Natural killer cell treated with Interleukin-12 subunit alpha and Interleukin-12 subunit beta and Interleukin-15 and Interleukin-18, amount 100 ng/mL, for 72 hours (primary cell): ENCODE measurements at regions not wholly inside any gene's neighbourhood (a gene's known extent, or its start where the extent isn't known, plus 50 kb on each side); places are given as distances from the start of the nearest gene placed in this dataset.

ENCODE experiments used
- ATAC-seq, 2 donors: fragments of 150-1000 bp; cut with Tn5 transposase in 1 of 2; sonication (Bioruptor Pico), chemical (Tn5 transposase) in 1 of 2; 2 replicates each; pipeline ENCODE4 v1.10.0; 2021
- DNase-seq: peaks from one replicate; pipeline ENCODE4 v3.0.0; 2022; ENCODE audit warnings: low spot score
- H3K27ac Mint-ChIP-seq, 2 donors: 1 replicate in 1 of 2; 2 replicates in 1 of 2; pipeline ENCODE4 v1.8.0; 2022; ENCODE audit warnings: mixed read lengths in 2 of 2, mild to moderate bottlenecking in 1 of 2, moderate library complexity in 1 of 2
- H3K27me3 Mint-ChIP-seq, 2 donors: 1 replicate in 1 of 2; 2 replicates in 1 of 2; pipeline ENCODE4 v1.8.0; 2022; ENCODE audit warnings: mixed read lengths in 2 of 2
- H3K36me3 Mint-ChIP-seq: one replicate; pipeline ENCODE4 v1.8.0; 2022; ENCODE audit warnings: mixed read lengths
- H3K4me1 Mint-ChIP-seq, 2 donors: 1 replicate in 1 of 2; 2 replicates in 1 of 2; pipeline ENCODE4 v1.8.0; 2022; ENCODE audit warnings: low read depth in 2 of 2, mixed read lengths in 2 of 2, mild to moderate bottlenecking in 1 of 2
- H3K4me3 Mint-ChIP-seq: one replicate; pipeline ENCODE4 v1.8.0; 2022; ENCODE audit warnings: mixed read lengths
- H3K9me3 Mint-ChIP-seq: 2 replicates; pipeline ENCODE4 v1.8.0; 2022; ENCODE audit warnings: mixed read lengths

- no peaks in the 10 kb centered on the region for H3K36me3 Mint-ChIP-seq
- no peak overlapping the region for H3K27ac Mint-ChIP-seq
- no peaks in the 10 kb centered on the region for H3K27me3 Mint-ChIP-seq
- no peak for DNase-seq
- peaks cover 5% of the 10 kb centered on the region for H3K9me3 Mint-ChIP-seq
- no peak overlapping the region for H3K4me3 Mint-ChIP-seq
- no peaks in the 10 kb centered on the region for H3K4me1 Mint-ChIP-seq
- no peak for ATAC-seq
Measured at GRCh38 chr3:70387889-70388288, 75.5 kb upstream of the MDFIC2 start.

DNA sequence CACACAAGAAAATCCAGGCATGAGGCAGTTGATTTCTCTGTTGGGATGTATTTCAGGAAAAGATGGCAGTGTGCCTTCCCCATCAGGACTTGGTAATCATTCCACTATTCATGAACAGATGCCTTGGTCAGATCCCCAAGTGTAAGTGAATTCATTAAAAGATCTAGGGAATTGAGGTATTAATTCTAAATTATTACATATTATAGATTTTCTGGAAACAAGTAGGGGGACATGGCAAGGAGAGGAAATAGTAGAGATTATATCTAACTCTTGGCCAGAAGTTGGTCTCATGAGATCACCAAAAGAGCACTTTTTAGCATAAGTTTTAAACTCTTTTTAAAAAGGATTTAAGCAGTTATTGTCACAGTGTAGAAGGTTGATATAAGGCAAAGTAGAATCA is 74.4 kb upstream of the MDFIC2 start:
- no peak for ATAC-seq
- H3K27me3 Mint-ChIP-seq: no peaks in the 10 kb centered on the region
- no peaks in the 10 kb centered on the region for H3K4me1 Mint-ChIP-seq
- no peak for DNase-seq
- H3K9me3 Mint-ChIP-seq: peaks cover 5% of the 10 kb centered on the region
- H3K27ac Mint-ChIP-seq: no peak overlapping the region
- H3K36me3 Mint-ChIP-seq: no peaks in the 10 kb centered on the region
- no peak overlapping the region for H3K4me3 Mint-ChIP-seq

GRCh38 chr3:70386043-70386442 is 73.6 kb upstream of the MDFIC2 start:
- ATAC-seq (no peak), DNase-seq (no peak)
- no peak overlapping the region for H3K27ac Mint-ChIP-seq
- no peak overlapping the region for H3K4me3 Mint-ChIP-seq
- no peaks in the 10 kb centered on the region for H3K4me1 Mint-ChIP-seq
- H3K9me3 Mint-ChIP-seq: peaks cover 10% of the 10 kb centered on the region
- no peaks in the 10 kb centered on the region for H3K27me3 Mint-ChIP-seq
- no peaks in the 10 kb centered on the region for H3K36me3 Mint-ChIP-seq

GRCh38 chr3:70383360-70383831 is 71.0 kb upstream of the MDFIC2 start:
- H3K4me3 Mint-ChIP-seq: no peak overlapping the region
- H3K27ac Mint-ChIP-seq: no peak overlapping the region
- H3K27me3 Mint-ChIP-seq: no peaks in the 10 kb centered on the region
- H3K9me3 Mint-ChIP-seq: peaks cover 5% of the 10 kb centered on the region
- H3K36me3 Mint-ChIP-seq: no peaks in the 10 kb centered on the region
- no peak for ATAC-seq
- H3K4me1 Mint-ChIP-seq: no peaks in the 10 kb centered on the region
- no peak for DNase-seq

DNA sequence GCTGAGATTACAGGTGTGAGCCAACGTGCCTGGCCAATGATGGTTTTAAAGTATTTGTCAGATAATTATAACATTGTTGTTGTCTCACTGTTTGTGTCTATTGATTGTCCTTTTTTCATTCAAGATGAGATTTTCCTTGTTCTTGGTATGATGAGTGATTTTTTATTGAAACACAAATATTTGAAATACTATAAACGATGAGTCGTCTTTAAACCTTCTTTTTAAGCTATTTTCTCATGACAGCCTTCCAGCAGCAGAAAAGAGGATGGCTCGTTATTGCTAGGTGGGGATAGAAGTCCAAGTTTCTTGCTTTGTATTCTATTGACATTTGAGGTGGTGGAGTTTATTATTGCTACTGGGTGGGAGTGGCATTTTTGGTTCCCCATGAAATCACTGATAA is 61.7 kb upstream of the MDFIC2 start:
- peaks cover 12% of the 10 kb centered on the region for H3K9me3 Mint-ChIP-seq
- no peak overlapping the region for H3K27ac Mint-ChIP-seq
- H3K36me3 Mint-ChIP-seq: peaks cover 5% of the 10 kb centered on the region
- H3K4me3 Mint-ChIP-seq: no peak overlapping the region
- no peaks in the 10 kb centered on the region for H3K4me1 Mint-ChIP-seq
- ATAC-seq (no peak), DNase-seq (no peak)
- no peaks in the 10 kb centered on the region for H3K27me3 Mint-ChIP-seq
